ENCODE measurements at regions not wholly inside any gene's neighbourhood (a gene's known extent, or its start where the extent isn't known, plus 50 kb on each side); places are given as distances from the start of the nearest gene placed in this dataset.

GRCh38 chr5:154542581-154542980 lies 64.6 kb upstream of the HAND1 start:
- no peak for TF ChIP-seq REST (IDR thresholded peaks at IDR 0.05)
- no peak for TF ChIP-seq CTCF (IDR thresholded peaks at IDR 0.05; ENCODE audit: low read depth, low read length, missing input control)
- TF ChIP-seq JUND (IDR thresholded peaks at IDR 0.05) = no peak
- TF ChIP-seq ATF3 (IDR thresholded peaks at IDR 0.05) = no peak
- no peak for TF ChIP-seq TAF1 (conservative IDR thresholded peaks at IDR 0.05)
- TF ChIP-seq EGR1 (IDR thresholded peaks at IDR 0.05; ENCODE audit: low read depth in 2 of 2) = no peak
- TF ChIP-seq ZBTB33 (IDR thresholded peaks at IDR 0.05) = no peak
- TF ChIP-seq YY1 (IDR thresholded peaks at IDR 0.05) = no peak
- TF ChIP-seq RXRA (IDR thresholded peaks at IDR 0.05) = no peak

Measured in liver (tissue), 3 donors.